ENCODE measurements at regions not wholly inside any gene's neighbourhood (a gene's known extent, or its start where the extent isn't known, plus 50 kb on each side); places are given as distances from the start of the nearest gene placed in this dataset.

- TF ChIP-seq BHLHE40 (IDR thresholded peaks at IDR 0.05; ENCODE audit: borderline replicate concordance): no peak
- TF ChIP-seq CTBP1 (IDR thresholded peaks at IDR 0.05; ENCODE audit: borderline replicate concordance): no peak
- no peak for TF ChIP-seq SUZ12 (IDR thresholded peaks at IDR 0.05)
- TF ChIP-seq SP1 (IDR thresholded peaks at IDR 0.05): no peak
- TF ChIP-seq FOXA1 (IDR thresholded peaks at IDR 0.05): no peak
- TF ChIP-seq TARDBP (IDR thresholded peaks at IDR 0.05): no peak
- no peak for TF ChIP-seq FOXM1 (IDR thresholded peaks at IDR 0.05; ENCODE audit: borderline replicate concordance)
- ChIA-PET CTCF (no interaction called here), POLR2A (no interaction called here)
- DNase-seq (ENCODE audit: extremely low spot score): no peak
Measured at GRCh38 chr11:111194860-111195568, 50.5 kb upstream of the POU2AF2 start.

DNA sequence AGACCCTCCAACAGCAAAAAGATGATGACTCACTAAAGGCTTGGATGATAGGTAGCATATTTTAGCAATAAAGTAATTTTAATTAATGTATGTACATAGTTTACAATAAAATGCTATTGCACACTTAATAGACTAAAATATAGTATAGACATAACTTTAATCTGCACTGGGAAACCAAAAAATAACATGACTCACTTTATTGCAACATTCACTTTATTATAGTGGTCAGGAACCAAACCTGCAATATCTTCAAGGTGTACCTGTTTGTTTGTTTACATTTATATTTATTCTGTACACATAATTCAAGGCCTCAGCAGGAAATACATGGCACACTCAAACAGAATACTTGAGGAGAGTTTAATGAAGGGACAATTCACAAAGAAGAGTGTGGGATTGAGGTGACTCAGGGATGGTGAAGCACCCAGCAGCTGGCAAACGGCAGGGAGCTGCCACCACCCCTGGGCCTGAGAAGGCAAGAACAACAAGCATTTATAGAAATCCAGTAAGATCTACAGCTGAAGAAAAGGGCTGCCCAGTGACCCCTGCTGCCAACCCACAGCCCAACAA, 51.5 kb upstream of the POU2AF2 start:
- POLR2A ChIA-PET: no interaction called here
- DNase-seq (ENCODE audit: extremely low spot score): no peak
- CTCF ChIA-PET: no interaction called here
- TF ChIP-seq TARDBP (IDR thresholded peaks at IDR 0.05): no peak
- no peak for TF ChIP-seq ARNT (IDR thresholded peaks at IDR 0.05)
- TF ChIP-seq SP1 (IDR thresholded peaks at IDR 0.05): no peak
- TF ChIP-seq ELF4 (IDR thresholded peaks at IDR 0.05): no peak
- no peak for TF ChIP-seq FOXK2 (IDR thresholded peaks at IDR 0.05)

DNA sequence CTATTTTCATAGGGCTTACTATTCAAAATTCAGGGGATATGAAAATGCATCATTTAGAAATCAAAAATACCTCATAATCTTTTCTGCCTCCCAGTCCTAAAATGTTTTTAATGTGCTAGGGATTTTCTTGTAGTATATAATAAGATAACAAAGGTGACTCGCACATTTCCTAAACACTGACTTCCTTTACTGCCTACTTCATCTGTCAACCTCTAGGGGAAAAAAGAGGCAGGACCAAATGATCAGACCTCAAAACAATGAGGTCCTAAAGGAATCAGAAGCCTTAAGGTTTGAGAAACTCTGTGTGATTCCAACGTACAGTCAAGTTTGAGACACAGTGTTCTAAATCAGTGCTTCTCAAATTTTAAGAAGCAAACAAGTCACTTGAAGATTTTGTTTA, 56.1 kb upstream of the POU2AF2 start:
- POLR2A ChIA-PET: no interaction called here
- CTCF ChIA-PET: no interaction called here
- TF ChIP-seq L3MBTL2 (conservative IDR thresholded peaks at IDR 0.05): no peak
- TF ChIP-seq FOXM1 (IDR thresholded peaks at IDR 0.05; ENCODE audit: borderline replicate concordance): no peak
- no peak for TF ChIP-seq LEF1 (IDR thresholded peaks at IDR 0.05; ENCODE audit: borderline replicate concordance)
- TF ChIP-seq ZNF384 (IDR thresholded peaks at IDR 0.05): no peak
- TF ChIP-seq NFRKB (IDR thresholded peaks at IDR 0.05): no peak
- TF ChIP-seq, protein P1, sequence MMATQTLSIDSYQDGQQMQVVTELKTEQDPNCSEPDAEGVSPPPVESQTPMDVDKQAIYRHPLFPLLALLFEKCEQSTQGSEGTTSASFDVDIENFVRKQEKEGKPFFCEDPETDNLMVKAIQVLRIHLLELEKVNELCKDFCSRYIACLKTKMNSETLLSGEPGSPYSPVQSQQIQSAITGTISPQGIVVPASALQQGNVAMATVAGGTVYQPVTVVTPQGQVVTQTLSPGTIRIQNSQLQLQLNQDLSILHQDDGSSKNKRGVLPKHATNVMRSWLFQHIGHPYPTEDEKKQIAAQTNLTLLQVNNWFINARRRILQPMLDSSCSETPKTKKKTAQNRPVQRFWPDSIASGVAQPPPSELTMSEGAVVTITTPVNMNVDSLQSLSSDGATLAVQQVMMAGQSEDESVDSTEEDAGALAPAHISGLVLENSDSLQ (IDR thresholded peaks at IDR 0.05): no peak
- no peak for TF ChIP-seq FOXA1 (IDR thresholded peaks at IDR 0.05)
- TF ChIP-seq TARDBP (IDR thresholded peaks at IDR 0.05): no peak
- TF ChIP-seq ARNT (IDR thresholded peaks at IDR 0.05): no peak
- TF ChIP-seq BHLHE40 (IDR thresholded peaks at IDR 0.05; ENCODE audit: borderline replicate concordance): no peak
- no peak for TF ChIP-seq ELF4 (IDR thresholded peaks at IDR 0.05)
- TF ChIP-seq CTBP1 (IDR thresholded peaks at IDR 0.05; ENCODE audit: borderline replicate concordance): no peak
- no peak for TF ChIP-seq SP1 (IDR thresholded peaks at IDR 0.05)
- TF ChIP-seq SUZ12 (IDR thresholded peaks at IDR 0.05): no peak
- no peak for TF ChIP-seq HDGF (IDR thresholded peaks at IDR 0.05; ENCODE audit: borderline replicate concordance)
- no peak for TF ChIP-seq FOXK2 (IDR thresholded peaks at IDR 0.05)
- DNase-seq (ENCODE audit: extremely low spot score): no peak

- ChIA-PET POLR2A (no interaction called here), CTCF (no interaction called here)
- DNase-seq (ENCODE audit: extremely low spot score): no peak
- TF ChIP-seq SP1 (IDR thresholded peaks at IDR 0.05): no peak
- TF ChIP-seq L3MBTL2 (conservative IDR thresholded peaks at IDR 0.05): no peak
- TF ChIP-seq FOXK2 (IDR thresholded peaks at IDR 0.05): no peak
- no peak for TF ChIP-seq TARDBP (IDR thresholded peaks at IDR 0.05)
- no peak for TF ChIP-seq ARNT (IDR thresholded peaks at IDR 0.05)
- TF ChIP-seq ELF4 (IDR thresholded peaks at IDR 0.05): no peak
- TF ChIP-seq CTBP1 (IDR thresholded peaks at IDR 0.05; ENCODE audit: borderline replicate concordance): no peak
- TF ChIP-seq FOXA1 (IDR thresholded peaks at IDR 0.05): no peak
- TF ChIP-seq NFRKB (IDR thresholded peaks at IDR 0.05): no peak
- TF ChIP-seq SUZ12 (IDR thresholded peaks at IDR 0.05): no peak
Measured at GRCh38 chr11:111186308-111186915, 59.1 kb upstream of the POU2AF2 start.

- no peak for DNase-seq (ENCODE audit: extremely low spot score)
- CTCF ChIA-PET: no interaction called here
- TF ChIP-seq HDGF (IDR thresholded peaks at IDR 0.05; ENCODE audit: borderline replicate concordance) (no peak), FOXA1 (IDR thresholded peaks at IDR 0.05) (no peak), NFRKB (IDR thresholded peaks at IDR 0.05) (no peak), CTBP1 (IDR thresholded peaks at IDR 0.05; ENCODE audit: borderline replicate concordance) (no peak), LEF1 (IDR thresholded peaks at IDR 0.05; ENCODE audit: borderline replicate concordance) (no peak), FOXK2 (IDR thresholded peaks at IDR 0.05) (no peak), SUZ12 (IDR thresholded peaks at IDR 0.05) (no peak), ZNF384 (IDR thresholded peaks at IDR 0.05) (no peak), FOXM1 (IDR thresholded peaks at IDR 0.05; ENCODE audit: borderline replicate concordance) (no peak), ARNT (IDR thresholded peaks at IDR 0.05) (no peak), TARDBP (IDR thresholded peaks at IDR 0.05) (no peak), L3MBTL2 (conservative IDR thresholded peaks at IDR 0.05) (no peak), BHLHE40 (IDR thresholded peaks at IDR 0.05; ENCODE audit: borderline replicate concordance) (no peak), SP1 (IDR thresholded peaks at IDR 0.05) (no peak), ELF4 (IDR thresholded peaks at IDR 0.05) (no peak)
- TF ChIP-seq, protein P1 (IDR thresholded peaks at IDR 0.05): no peak
- POLR2A ChIA-PET: no interaction called here
Measured at GRCh38 chr11:111185266-111185665, 60.3 kb upstream of the POU2AF2 start.

DNA sequence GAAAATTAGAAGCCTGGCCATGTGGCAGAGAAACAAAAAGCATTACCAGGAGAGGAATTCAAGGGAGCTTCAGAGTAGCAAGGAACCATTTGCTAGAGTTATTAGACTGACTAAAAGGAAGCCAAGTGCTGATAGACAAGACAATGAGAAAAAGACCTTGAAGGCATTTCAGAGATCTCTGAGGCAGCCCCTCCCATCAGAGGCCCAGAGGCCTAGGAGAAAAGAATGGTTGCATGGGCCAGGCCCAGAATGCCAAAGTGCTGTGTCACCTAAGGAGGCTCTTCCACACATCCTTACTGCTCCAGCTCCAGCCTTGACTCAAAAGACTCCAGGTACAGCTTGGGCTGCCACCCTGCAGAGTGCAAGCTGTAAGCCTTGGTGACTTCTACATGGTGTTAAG, 61.8 kb upstream of the POU2AF2 start:
- ChIA-PET CTCF (no interaction called here), POLR2A (no interaction called here)
- TF ChIP-seq ZNF384 (IDR thresholded peaks at IDR 0.05) (no peak), TARDBP (IDR thresholded peaks at IDR 0.05) (no peak), ARNT (IDR thresholded peaks at IDR 0.05) (no peak), FOXA1 (IDR thresholded peaks at IDR 0.05) (no peak), BHLHE40 (IDR thresholded peaks at IDR 0.05; ENCODE audit: borderline replicate concordance) (no peak), FOXK2 (IDR thresholded peaks at IDR 0.05) (no peak), FOXM1 (IDR thresholded peaks at IDR 0.05; ENCODE audit: borderline replicate concordance) (no peak), LEF1 (IDR thresholded peaks at IDR 0.05; ENCODE audit: borderline replicate concordance) (no peak), SP1 (IDR thresholded peaks at IDR 0.05) (no peak), L3MBTL2 (conservative IDR thresholded peaks at IDR 0.05) (no peak), ELF4 (IDR thresholded peaks at IDR 0.05) (no peak), HDGF (IDR thresholded peaks at IDR 0.05; ENCODE audit: borderline replicate concordance) (no peak), SUZ12 (IDR thresholded peaks at IDR 0.05) (no peak), CTBP1 (IDR thresholded peaks at IDR 0.05; ENCODE audit: borderline replicate concordance) (no peak), NFRKB (IDR thresholded peaks at IDR 0.05) (no peak)
- TF ChIP-seq, protein P1 (IDR thresholded peaks at IDR 0.05): no peak
- DNase-seq (ENCODE audit: extremely low spot score): no peak
